Prostate gland (tissue), 2 donors: ENCODE measurements at regions not wholly inside any gene's neighbourhood (a gene's known extent, or its start where the extent isn't known, plus 50 kb on each side); places are given as distances from the start of the nearest gene placed in this dataset.

ENCODE experiments used
- CTCF ChIP-seq, 4 experiments: fragments of 200-600 bp in 2 of 4; fragments of 450-650 bp in 2 of 4; sonication (generic) in 2 of 4; IDR thresholded peaks; 1 replicate in 3 of 4; 2 replicates in 1 of 4; pipeline ENCODE4 v1.5.1; 2016 to 2019; ENCODE audit warnings: antibody characterized with exemption in 4 of 4, mild to moderate bottlenecking in 2 of 4, moderate library complexity in 2 of 4
- POLR2A ChIP-seq: fragments of 450-650 bp; IDR thresholded peaks from one replicate; pipeline ENCODE4 v1.6.1; 2016; ENCODE audit warnings: antibody characterized with exemption, mild to moderate bottlenecking

- TF ChIP-seq CTCF (IDR thresholded peaks at IDR 0.05) (no peak), POLR2A (no peak)
These were observed 317.4 kb downstream of the SAMD5 start for GRCh38 chr6:147825848-147826247.
